PC-9 (cell line): ENCODE measurements at regions not wholly inside any gene's neighbourhood (a gene's known extent, or its start where the extent isn't known, plus 50 kb on each side); places are given as distances from the start of the nearest gene placed in this dataset.

ENCODE experiments used
- BruUV-seq: library from RNA; stranded (reverse); fragments of 400-500 nt; replicated peaks from 2 replicates; lab custom pipeline; 2021; lab: Mats Ljungman, UMichigan
- CTCF ChIA-PET: fragments of 300-600 bp; sonication (Branson Sonifier 250); formaldehyde crosslinking; loops from one replicate; lab custom pipeline; 2022; ENCODE audit warnings: antibody characterized with exemption; lab: Charles Lee
- POLR2A ChIA-PET: fragments of 300-600 bp; sonication (Branson Sonifier 250); formaldehyde crosslinking; loops from one replicate; lab custom pipeline; 2022; ENCODE audit warnings: antibody characterized with exemption; ENCODE audit not compliant: unreplicated experiment; lab: Charles Lee
- DNase-seq, 2 experiments: peaks; one replicate each; pipeline versions ENCODE4 v3.0.0 to v3.0.0-alpha.2; 2015 to 2022; ENCODE audit warnings: mixed read lengths in 1 of 2
- H2AFZ ChIP-seq: fragments of 200-600 bp; sonication (generic); 2 replicates; pipeline ENCODE4 v1.8.1; 2017; ENCODE audit warnings: antibody characterized with exemption
- H3F3A ChIP-seq: fragments of 200-600 bp; sonication (generic); 2 replicates; pipeline ENCODE4 v1.8.1; 2017; ENCODE audit warnings: antibody characterized with exemption, mild to moderate bottlenecking, low read depth; ENCODE audit not compliant: insufficient read depth
- H3K27ac ChIP-seq: fragments of 200-600 bp; sonication (generic); 2 replicates; pipeline ENCODE4 v1.6.1; 2016; ENCODE audit warnings: mixed run types
- H3K27me3 ChIP-seq: fragments of 200-600 bp; sonication (generic); 2 replicates; pipeline ENCODE4 v1.6.1; 2016; ENCODE audit warnings: low read depth, mixed run types; ENCODE audit not compliant: insufficient read depth
- H3K36me3 ChIP-seq: fragments of 200-600 bp; sonication (generic); 2 replicates; pipeline ENCODE4 v1.6.1; 2016; ENCODE audit warnings: low read depth, mixed run types
- H3K4me1 ChIP-seq: fragments of 200-600 bp; sonication (generic); replicated peaks from 2 replicates; pipeline ENCODE4 v1.6.1; 2016; ENCODE audit warnings: mixed run types; ENCODE audit not compliant: insufficient read depth
- H3K4me2 ChIP-seq: fragments of 200-600 bp; sonication (generic); 2 replicates; pipeline ENCODE4 v1.6.1; 2017; ENCODE audit warnings: mixed run types
- H3K4me3 ChIP-seq: fragments of 200-600 bp; sonication (generic); 2 replicates; pipeline ENCODE4 v1.6.1; 2016; ENCODE audit warnings: mixed run types
- H3K79me2 ChIP-seq: fragments of 200-600 bp; sonication (generic); 2 replicates; pipeline ENCODE4 v1.6.1; 2017; ENCODE audit warnings: low read depth, mixed run types
- H3K9me2 ChIP-seq: fragments of 200-600 bp; sonication (generic); 2 replicates; pipeline ENCODE4 v1.8.1; 2017; ENCODE audit warnings: mild to moderate bottlenecking; ENCODE audit not compliant: insufficient read depth
- H3K9me3 ChIP-seq: fragments of 200-600 bp; sonication (generic); 2 replicates; pipeline ENCODE4 v1.8.1; 2016; ENCODE audit warnings: low read depth; ENCODE audit not compliant: insufficient read depth
- H4K20me1 ChIP-seq: fragments of 200-600 bp; sonication (generic); 2 replicates; pipeline ENCODE4 v1.8.1; 2017; ENCODE audit not compliant: insufficient read depth
- CTCF ChIP-seq: fragments of 200-600 bp; sonication (generic); conservative IDR thresholded peaks from 2 replicates; pipeline ENCODE4 v1.6.1; 2017; ENCODE audit warnings: mixed run types, antibody characterized with exemption, mild to moderate bottlenecking, moderate library complexity
- EZH2 ChIP-seq: fragments of 200-600 bp; sonication (generic); IDR thresholded peaks from 2 replicates; pipeline ENCODE4 v1.8.0; 2017; ENCODE audit warnings: antibody characterized with exemption, low read depth
- intact Hi-C: fragments of 100-400 bp; cut with micrococcal nuclease; formaldehyde crosslinking; loops from one replicate; pipeline ENCODE4 v1.10.0; 2022; ENCODE audit not compliant: unreplicated experiment

- Histone ChIP-seq H3K27ac (no peak overlapping the region), H3K4me1 (peaks cover 68% of the 10 kb centered on the region), H3K79me2 (no peaks in the 10 kb centered on the region), H3K9me3 (no peaks in the 10 kb centered on the region), H3K4me2 (no peak overlapping the region), H3F3A (peaks cover 30% of the 10 kb centered on the region), H3K36me3 (no peaks in the 10 kb centered on the region), H2AFZ (no peak overlapping the region), H4K20me1 (no peaks in the 10 kb centered on the region), H3K4me3 (no peak overlapping the region), H3K27me3 (no peaks in the 10 kb centered on the region), H3K9me2 (no peaks in the 10 kb centered on the region)
- no peak for TF ChIP-seq CTCF
- no peak for TF ChIP-seq EZH2
- intact Hi-C loops = loop anchor here (10.0 kb wide), 1 partner anchor 408 kb away; no protein-coding TSS in a partner anchor
- DNase-seq = no peak
- no TSS peak for BruUV-seq
- ChIA-PET POLR2A (interaction anchor here (0.6 kb wide), 1 partner anchor 139 kb away, joined by 4 read pairs; no protein-coding TSS in a partner anchor), CTCF (no interaction called here)
Observed at GRCh38 chr5:74312746-74313145, 327.8 kb downstream of the ENC1 start.

- peaks cover 60% of the 10 kb centered on the region for H3K4me1 ChIP-seq
- peaks cover 25% of the 10 kb centered on the region for H3F3A ChIP-seq
- H3K4me3 ChIP-seq = no peak overlapping the region
- H3K79me2 ChIP-seq = no peaks in the 10 kb centered on the region
- H3K27ac ChIP-seq = no peak overlapping the region
- H3K36me3 ChIP-seq = no peaks in the 10 kb centered on the region
- no peaks in the 10 kb centered on the region for H3K9me2 ChIP-seq
- DNase-seq = no peak
- TF ChIP-seq EZH2 (no peak), CTCF (no peak)
- no peaks in the 10 kb centered on the region for H4K20me1 ChIP-seq
- ChIA-PET POLR2A (interaction anchor here (0.6 kb wide), 1 partner anchor 138 kb away, joined by 4 read pairs; no protein-coding TSS in a partner anchor), CTCF (no interaction called here)
- intact Hi-C loops = loop anchor here (10.0 kb wide), 1 partner anchor 407 kb away; no protein-coding TSS in a partner anchor
- no peaks in the 10 kb centered on the region for H3K27me3 ChIP-seq
- no peak overlapping the region for H3K4me2 ChIP-seq
- no peak overlapping the region for H2AFZ ChIP-seq
- BruUV-seq = no TSS peak
- H3K9me3 ChIP-seq = no peaks in the 10 kb centered on the region
Observed at GRCh38 chr5:74311961-74312360, 328.6 kb downstream of the ENC1 start.

DNA sequence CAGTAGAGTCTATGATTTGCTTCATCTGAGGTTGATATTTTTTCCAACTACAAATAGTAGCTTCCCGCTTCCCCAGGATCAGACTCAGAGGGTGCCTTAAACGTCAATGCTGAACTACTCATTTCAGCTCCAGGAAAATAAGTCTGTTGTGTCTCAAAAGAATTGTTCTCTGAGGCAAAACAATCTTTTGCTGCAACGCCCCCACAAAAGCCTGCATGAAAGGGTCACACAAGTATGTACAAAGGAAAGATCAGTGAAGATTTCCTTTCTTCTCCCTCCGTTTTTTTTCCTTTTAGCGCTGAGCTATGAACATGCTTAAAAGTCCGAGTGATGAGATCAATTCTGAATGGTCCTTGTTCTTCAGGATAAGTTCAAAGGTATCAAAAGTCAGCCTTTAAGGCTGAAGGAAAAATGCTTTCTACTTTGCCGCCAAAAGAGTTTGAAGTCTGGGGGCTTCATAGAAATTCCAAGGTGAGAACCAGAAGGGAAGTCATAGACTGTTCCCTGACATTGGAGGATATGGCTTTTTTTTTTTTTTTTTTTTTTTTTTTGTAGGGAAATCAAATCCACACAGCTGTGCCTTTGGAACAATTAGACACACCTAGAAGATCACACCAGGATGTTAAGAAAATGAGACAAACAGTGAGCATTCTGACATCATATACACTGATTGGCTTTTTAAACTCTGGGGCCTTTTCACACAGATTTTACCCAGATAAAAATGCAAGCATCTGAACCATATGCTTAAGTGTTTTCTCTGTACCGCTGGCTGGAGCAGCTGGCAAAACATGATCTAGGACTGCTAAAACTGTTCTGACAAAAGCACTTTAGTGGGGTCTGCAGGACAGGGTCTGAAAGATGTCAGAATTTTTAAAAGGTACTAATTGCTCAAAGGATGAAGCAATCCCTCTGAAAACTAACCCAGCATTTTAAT is 329.3 kb downstream of the ENC1 start:
- ChIA-PET CTCF (no interaction called here), POLR2A (interaction anchor here (0.7 kb wide), 1 partner anchor 330 kb away, joined by 6 read pairs; no protein-coding TSS in a partner anchor)

More for the DNA sequence above, 329.3 kb downstream of the ENC1 start:
- Histone ChIP-seq H3K4me1 (peaks cover 54% of the 10 kb centered on the region), H4K20me1 (no peaks in the 10 kb centered on the region), H3K9me3 (no peaks in the 10 kb centered on the region), H3K27ac (peak overlapping the region; percentile 52), H3K4me2 (no peak overlapping the region), H3K79me2 (no peaks in the 10 kb centered on the region), H3K4me3 (no peak overlapping the region), H3F3A (peaks cover 20% of the 10 kb centered on the region), H2AFZ (no peak overlapping the region), H3K36me3 (no peaks in the 10 kb centered on the region), H3K9me2 (no peaks in the 10 kb centered on the region), H3K27me3 (no peaks in the 10 kb centered on the region)
- no peak for DNase-seq
- intact Hi-C loops = loop anchor here (1.0 to 10.0 kb wide), 2 partner anchors 39 to 406 kb away; no protein-coding TSS in a partner anchor
- TF ChIP-seq CTCF (no peak), EZH2 (no peak)
- no TSS peak for BruUV-seq
